ENCODE measurements at regions not wholly inside any gene's neighbourhood (a gene's known extent, or its start where the extent isn't known, plus 50 kb on each side); places are given as distances from the start of the nearest gene placed in this dataset.

GRCh38 chr18:73733376-73733775, 414.3 kb downstream of the FBXO15 start:
- no peak overlapping the region for H4K8ac ChIP-seq (ENCODE audit: low read depth, low read length)
- H3K79me2 ChIP-seq (ENCODE audit: control insufficient read depth, insufficient read depth, low read length, poor library complexity): no peaks in the 10 kb centered on the region
- H3K9ac ChIP-seq (ENCODE audit: low read length): no peak overlapping the region
- no peaks in the 10 kb centered on the region for H3K36me3 ChIP-seq (ENCODE audit: control insufficient read depth in 1 of 2, insufficient read depth in 2 of 2, low read length in 2 of 2)
- no peak overlapping the region for H4K12ac ChIP-seq (ENCODE audit: low read depth, low read length)
- H2AFZ ChIP-seq (ENCODE audit: insufficient read depth, low read length, poor library complexity): no peak overlapping the region
- no peak for DNase-seq
- H3K23ac ChIP-seq (ENCODE audit: low read length): no peak overlapping the region
- H3K79me1 ChIP-seq (ENCODE audit: low read length): no peaks in the 10 kb centered on the region
- no peak overlapping the region for H3K4me3 ChIP-seq (ENCODE audit: low read depth, low read length)
- H3K14ac ChIP-seq (ENCODE audit: low read length): no peak overlapping the region
- H3K18ac ChIP-seq (ENCODE audit: low read length): no peak overlapping the region
- H2AK5ac ChIP-seq (ENCODE audit: low read length): no peak overlapping the region
- no peaks in the 10 kb centered on the region for H3K27me3 ChIP-seq (ENCODE audit: insufficient read depth, low read length)
- no peak overlapping the region for H4K91ac ChIP-seq (ENCODE audit: low read depth, low read length)
- H3K4me1 ChIP-seq (ENCODE audit: control insufficient read depth in 1 of 2, insufficient read depth in 2 of 2, low read length in 2 of 2): no peaks in the 10 kb centered on the region
- no peak overlapping the region for H3K4ac ChIP-seq (ENCODE audit: low read depth, low read length)
- H2BK12ac ChIP-seq (ENCODE audit: low read length): no peak overlapping the region
- no peak overlapping the region for H3K27ac ChIP-seq (ENCODE audit: low read depth, low read length)
- H3K4me2 ChIP-seq (ENCODE audit: low read length): no peak overlapping the region
- H3K9me3 ChIP-seq (ENCODE audit: insufficient read depth, low read depth, low read length): no peaks in the 10 kb centered on the region
- no peak overlapping the region for H2BK5ac ChIP-seq (ENCODE audit: low read depth, low read length, poor library complexity)
- H2BK120ac ChIP-seq (ENCODE audit: insufficient read depth, low read length, poor library complexity): no peak overlapping the region
- no CpG with 5 or more reads among the region's 4 CpGs for WGBS (ENCODE audit: extremely low coverage, insufficient coverage, insufficient read length)

GRCh38 chr18:73728657-73729056, 419.0 kb downstream of the FBXO15 start:
- Histone ChIP-seq H3K9me3 (ENCODE audit: insufficient read depth, low read depth, low read length) (no peaks in the 10 kb centered on the region), H3K79me2 (ENCODE audit: control insufficient read depth, insufficient read depth, low read length, poor library complexity) (no peaks in the 10 kb centered on the region), H2BK5ac (ENCODE audit: low read depth, low read length, poor library complexity) (no peak overlapping the region), H2AK5ac (ENCODE audit: low read length) (no peak overlapping the region), H3K14ac (ENCODE audit: low read length) (no peak overlapping the region), H3K9ac (ENCODE audit: low read length) (no peak overlapping the region), H4K12ac (ENCODE audit: low read depth, low read length) (no peak overlapping the region), H4K91ac (ENCODE audit: low read depth, low read length) (no peak overlapping the region), H2AFZ (ENCODE audit: insufficient read depth, low read length, poor library complexity) (no peak overlapping the region), H3K27me3 (ENCODE audit: insufficient read depth, low read length) (no peaks in the 10 kb centered on the region), H3K18ac (ENCODE audit: low read length) (no peak overlapping the region), H3K4me3 (ENCODE audit: low read depth, low read length) (no peak overlapping the region), H3K4ac (ENCODE audit: low read depth, low read length) (no peak overlapping the region), H2BK12ac (ENCODE audit: low read length) (no peak overlapping the region), H3K4me1 (ENCODE audit: control insufficient read depth in 1 of 2, insufficient read depth in 2 of 2, low read length in 2 of 2) (no peaks in the 10 kb centered on the region), H3K27ac (ENCODE audit: low read depth, low read length) (no peak overlapping the region), H3K36me3 (ENCODE audit: control insufficient read depth in 1 of 2, insufficient read depth in 2 of 2, low read length in 2 of 2) (no peaks in the 10 kb centered on the region), H3K23ac (ENCODE audit: low read length) (no peak overlapping the region), H4K8ac (ENCODE audit: low read depth, low read length) (no peak overlapping the region), H2BK120ac (ENCODE audit: insufficient read depth, low read length, poor library complexity) (no peak overlapping the region), H3K79me1 (ENCODE audit: low read length) (no peaks in the 10 kb centered on the region), H3K4me2 (ENCODE audit: low read length) (no peak overlapping the region)
- DNase-seq: no peak
- WGBS (ENCODE audit: extremely low coverage, insufficient coverage, insufficient read length): no CpG with 5 or more reads among the region's 2 CpGs

- H3K4me3 ChIP-seq (ENCODE audit: low read depth, low read length): no peak overlapping the region
- no peaks in the 10 kb centered on the region for H3K36me3 ChIP-seq (ENCODE audit: control insufficient read depth in 1 of 2, insufficient read depth in 2 of 2, low read length in 2 of 2)
- DNase-seq: no peak
- H3K79me1 ChIP-seq (ENCODE audit: low read length): no peaks in the 10 kb centered on the region
- no peak overlapping the region for H3K4ac ChIP-seq (ENCODE audit: low read depth, low read length)
- no peak overlapping the region for H3K9ac ChIP-seq (ENCODE audit: low read length)
- H4K8ac ChIP-seq (ENCODE audit: low read depth, low read length): no peak overlapping the region
- H3K27me3 ChIP-seq (ENCODE audit: insufficient read depth, low read length): no peaks in the 10 kb centered on the region
- H3K14ac ChIP-seq (ENCODE audit: low read length): no peak overlapping the region
- no peak overlapping the region for H3K27ac ChIP-seq (ENCODE audit: low read depth, low read length)
- no peak overlapping the region for H3K18ac ChIP-seq (ENCODE audit: low read length)
- no peak overlapping the region for H4K12ac ChIP-seq (ENCODE audit: low read depth, low read length)
- no peaks in the 10 kb centered on the region for H3K79me2 ChIP-seq (ENCODE audit: control insufficient read depth, insufficient read depth, low read length, poor library complexity)
- H4K91ac ChIP-seq (ENCODE audit: low read depth, low read length): no peak overlapping the region
- H3K23ac ChIP-seq (ENCODE audit: low read length): no peak overlapping the region
- no peak overlapping the region for H2AFZ ChIP-seq (ENCODE audit: insufficient read depth, low read length, poor library complexity)
- H3K9me3 ChIP-seq (ENCODE audit: insufficient read depth, low read depth, low read length): no peaks in the 10 kb centered on the region
- H2BK12ac ChIP-seq (ENCODE audit: low read length): no peak overlapping the region
- H2BK5ac ChIP-seq (ENCODE audit: low read depth, low read length, poor library complexity): no peak overlapping the region
- no peaks in the 10 kb centered on the region for H3K4me1 ChIP-seq (ENCODE audit: control insufficient read depth in 1 of 2, insufficient read depth in 2 of 2, low read length in 2 of 2)
- no peak overlapping the region for H3K4me2 ChIP-seq (ENCODE audit: low read length)
- H2BK120ac ChIP-seq (ENCODE audit: insufficient read depth, low read length, poor library complexity): no peak overlapping the region
- H2AK5ac ChIP-seq (ENCODE audit: low read length): no peak overlapping the region
These were observed 422.7 kb downstream of the FBXO15 start for GRCh38 chr18:73724958-73725357.

- Histone ChIP-seq H2AFZ (ENCODE audit: insufficient read depth, low read length, poor library complexity) (no peak overlapping the region), H4K12ac (ENCODE audit: low read depth, low read length) (no peak overlapping the region), H2BK12ac (ENCODE audit: low read length) (no peak overlapping the region), H2BK5ac (ENCODE audit: low read depth, low read length, poor library complexity) (no peak overlapping the region), H3K4me1 (ENCODE audit: control insufficient read depth in 1 of 2, insufficient read depth in 2 of 2, low read length in 2 of 2) (no peaks in the 10 kb centered on the region), H3K14ac (ENCODE audit: low read length) (no peak overlapping the region), H2BK120ac (ENCODE audit: insufficient read depth, low read length, poor library complexity) (no peak overlapping the region), H3K4me2 (ENCODE audit: low read length) (no peak overlapping the region), H4K8ac (ENCODE audit: low read depth, low read length) (no peak overlapping the region), H4K91ac (ENCODE audit: low read depth, low read length) (no peak overlapping the region), H3K9me3 (ENCODE audit: insufficient read depth, low read depth, low read length) (no peaks in the 10 kb centered on the region), H3K79me2 (ENCODE audit: control insufficient read depth, insufficient read depth, low read length, poor library complexity) (no peaks in the 10 kb centered on the region), H3K27me3 (ENCODE audit: insufficient read depth, low read length) (no peaks in the 10 kb centered on the region), H3K23ac (ENCODE audit: low read length) (no peak overlapping the region), H3K27ac (ENCODE audit: low read depth, low read length) (no peak overlapping the region), H3K4ac (ENCODE audit: low read depth, low read length) (no peak overlapping the region), H3K79me1 (ENCODE audit: low read length) (no peaks in the 10 kb centered on the region), H3K18ac (ENCODE audit: low read length) (no peak overlapping the region), H2AK5ac (ENCODE audit: low read length) (no peak overlapping the region), H3K36me3 (ENCODE audit: control insufficient read depth in 1 of 2, insufficient read depth in 2 of 2, low read length in 2 of 2) (peaks cover 0 to 2% of the 10 kb centered on the region in 2 experiments), H3K4me3 (ENCODE audit: low read depth, low read length) (no peak overlapping the region), H3K9ac (ENCODE audit: low read length) (no peak overlapping the region)
- DNase-seq: no peak
- no CpG with 5 or more reads among the region's 2 CpGs for WGBS (ENCODE audit: extremely low coverage, insufficient coverage, insufficient read length)
These were observed 428.0 kb downstream of the FBXO15 start for GRCh38 chr18:73719611-73720010.

Measured in trophoblast cell (in vitro differentiated cells and primary cell).